Lung (tissue), 11 donors: ENCODE measurements at regions not wholly inside any gene's neighbourhood (a gene's known extent, or its start where the extent isn't known, plus 50 kb on each side); places are given as distances from the start of the nearest gene placed in this dataset.
A peak's percentile ranks its signal among the peaks of the same experiment; 100 is the strongest.

Experiments used
- ATAC-seq: fragments of 200-7000 bp; cut with Tn5 transposase; one replicate; pipeline ENCODE4 v1.9.1; 2020; ENCODE audit warnings: moderate number of reproducible peaks; ENCODE audit not compliant: insufficient read depth, low FRiP score
- DNase-seq, 3 donors: peaks; one replicate each; pipeline ENCODE4 v3.0.0-alpha.2; 2013 to 2017
- H3K27ac ChIP-seq, 2 donors: one replicate each; pipeline ENCODE4 v1.5.1; 2013; ENCODE audit warnings: mild to moderate bottlenecking in 2 of 2, moderate library complexity in 2 of 2, control low read depth in 1 of 2, inconsistent platforms in 1 of 2, low read depth in 1 of 2, low read length in 1 of 2
- H3K27me3 ChIP-seq, 3 donors: one replicate each; pipeline ENCODE4 v1.5.1; 2013; ENCODE audit warnings: low read length in 2 of 3; ENCODE audit not compliant: control insufficient read depth in 3 of 3, insufficient read depth in 3 of 3
- H3K36me3 ChIP-seq, 4 donors: one replicate each; pipeline ENCODE4 v1.5.1; 2013; ENCODE audit warnings: low read length in 4 of 4, mild to moderate bottlenecking in 1 of 4, moderate library complexity in 1 of 4; ENCODE audit not compliant: control insufficient read depth in 4 of 4, insufficient read depth in 4 of 4
- H3K4me1 ChIP-seq, 5 donors: one replicate each; pipeline ENCODE4 v1.5.1; 2013; ENCODE audit warnings: low read length in 5 of 5, mild to moderate bottlenecking in 2 of 5, moderate library complexity in 1 of 5; ENCODE audit not compliant: control insufficient read depth in 5 of 5, insufficient read depth in 5 of 5
- H3K4me3 ChIP-seq: one replicate; pipeline ENCODE4 v1.5.1; 2013; ENCODE audit warnings: mild to moderate bottlenecking, control low read depth, moderate library complexity
- H3K9ac ChIP-seq, 2 donors: one replicate each; pipeline ENCODE4 v1.5.1; 2013; ENCODE audit warnings: low read length in 2 of 2, control low read depth in 1 of 2; ENCODE audit not compliant: insufficient read depth in 1 of 2
- H3K9me3 ChIP-seq, 4 donors: one replicate each; pipeline ENCODE4 v1.5.1; 2013; ENCODE audit warnings: low read length in 3 of 4, mild to moderate bottlenecking in 1 of 4, moderate library complexity in 1 of 4; ENCODE audit not compliant: control insufficient read depth in 4 of 4, insufficient read depth in 3 of 4
- CTCF ChIP-seq: IDR thresholded peaks from 2 replicates; pipeline ENCODE4 v1.5.1; 2012; ENCODE audit warnings: mild to moderate bottlenecking; ENCODE audit errors: control extremely low read depth, extremely low read depth
- WGBS, 2 donors: extraction: QIAGEN DNeasy Blood & Tissue Kit; methylation state at CpG; one replicate each; pipeline ENCODE4 v1.1.7; 2013; 5-methylcytosine and 5-hydroxymethylcytosine counted together
- donor health status: control.
- donor health status: control.
- donor health status: Bipolar disorder and iron deficiency.
- donor health status: healthy.
- donor health status: DM: yes; HTN: yes; CAD: no.

- H3K9ac ChIP-seq = no peak overlapping the region
- H3K9me3 ChIP-seq = peaks cover 0 to 8% (median 0%) of the 10 kb centered on the region in 4 donors
- no peaks in the 10 kb centered on the region for H3K27me3 ChIP-seq
- no peak for ATAC-seq
- no peak for TF ChIP-seq CTCF
- H3K4me1 ChIP-seq = peaks cover 0 to 9% (median 0%) of the 10 kb centered on the region in 5 donors
- no peaks in the 10 kb centered on the region for H3K36me3 ChIP-seq
- peak in 2 of 3 donors; percentile 44 to 52 for DNase-seq
- 70 to 83% methylated on average over 6 of the region's 6 CpGs for WGBS, 2 donors
- no peak overlapping the region for H3K4me3 ChIP-seq
- no peak overlapping the region for H3K27ac ChIP-seq
Observed at GRCh38 chr7:136049818-136050461, 72.8 kb upstream of the MTPN start.

GRCh38 chr7:136049117-136049516, 72.0 kb upstream of the MTPN start:
- no peak for TF ChIP-seq CTCF
- Histone ChIP-seq H3K27me3 (no peaks in the 10 kb centered on the region), H3K4me1 (peaks cover 0 to 9% (median 0%) of the 10 kb centered on the region in 5 donors), H3K4me3 (no peak overlapping the region), H3K27ac (no peak overlapping the region), H3K9ac (no peak overlapping the region), H3K36me3 (no peaks in the 10 kb centered on the region), H3K9me3 (peaks cover 0 to 8% (median 0%) of the 10 kb centered on the region in 4 donors)
- WGBS, 2 donors = 73 to 82% methylated on average over 7 of the region's 7 CpGs
- ATAC-seq (no peak), DNase-seq (no peak)

GRCh38 chr7:136046548-136046947, 69.4 kb upstream of the MTPN start:
- Histone ChIP-seq H3K27ac (no peak overlapping the region), H3K27me3 (no peaks in the 10 kb centered on the region), H3K9me3 (peaks cover 0 to 8% (median 0%) of the 10 kb centered on the region in 4 donors), H3K9ac (no peak overlapping the region), H3K36me3 (no peaks in the 10 kb centered on the region), H3K4me3 (no peak overlapping the region), H3K4me1 (peaks cover 0 to 9% (median 0%) of the 10 kb centered on the region in 5 donors)
- no peak for TF ChIP-seq CTCF
- ATAC-seq (no peak), DNase-seq (no peak)
- 80 to 85% methylated on average over 2 of the region's 2 CpGs for WGBS, 2 donors

GRCh38 chr7:136045992-136046391, 68.8 kb upstream of the MTPN start:
- Histone ChIP-seq H3K9ac (no peak overlapping the region), H3K9me3 (peaks cover 0 to 8% (median 0%) of the 10 kb centered on the region in 4 donors), H3K27me3 (no peaks in the 10 kb centered on the region), H3K27ac (no peak overlapping the region), H3K36me3 (no peaks in the 10 kb centered on the region), H3K4me3 (no peak overlapping the region), H3K4me1 (peaks cover 0 to 9% (median 0%) of the 10 kb centered on the region in 5 donors)
- no peak for TF ChIP-seq CTCF
- no peak for ATAC-seq
- 91 to 92% methylated on average over 1 of the region's 1 CpG for WGBS, 2 donors
- DNase-seq = no peak
